ENCODE measurements at regions not wholly inside any gene's neighbourhood (a gene's known extent, or its start where the extent isn't known, plus 50 kb on each side); places are given as distances from the start of the nearest gene placed in this dataset.

- TF ChIP-seq CTCF (conservative IDR thresholded peaks at IDR 0.05 in 1 of 2, IDR thresholded peaks at IDR 0.05 in 1 of 2; ENCODE audit: low read depth in 1 of 2, low read length in 2 of 2) (no peak), EZH2 (IDR thresholded peaks at IDR 0.05; ENCODE audit: low read length, missing control alignments) (no peak)
These were observed 359.5 kb upstream of the SPTLC3 start for GRCh38 chr20:12649234-12649633.
